ENCODE measurements at regions not wholly inside any gene's neighbourhood (a gene's known extent, or its start where the extent isn't known, plus 50 kb on each side); places are given as distances from the start of the nearest gene placed in this dataset.

GRCh38 chr7:113366122-113366521, 247.8 kb upstream of the SMIM30 start:
- Histone ChIP-seq H2AK5ac (ENCODE audit: low read depth, low read length) (no peak overlapping the region), H4K8ac (ENCODE audit: low read depth in 2 of 2, low read length in 2 of 2) (no peak overlapping the region), H3K14ac (replicated peaks; ENCODE audit: low read depth, low read length) (no peak overlapping the region), H3K9ac (ENCODE audit: low read depth, low read length) (no peak overlapping the region), H3K4me2 (ENCODE audit: low read depth, low read length) (no peak overlapping the region), H3K27ac (ENCODE audit: insufficient read depth, low read length) (no peak overlapping the region), H2AK9ac (replicated peaks; ENCODE audit: low read depth, low read length, poor library complexity) (no peak overlapping the region), H3K56ac (ENCODE audit: extremely low read depth, insufficient read depth, low read length) (no peak overlapping the region), H3K36me3 (ENCODE audit: control insufficient read depth, insufficient read depth, low read length) (no peaks in the 10 kb centered on the region), H2AFZ (replicated peaks; ENCODE audit: low read length, poor library complexity) (no peak overlapping the region), H3K4ac (ENCODE audit: low read depth, low read length) (no peak overlapping the region), H3K4me1 (ENCODE audit: control insufficient read depth, insufficient read depth, low read length) (no peaks in the 10 kb centered on the region), H3K18ac (ENCODE audit: low read depth, low read length) (no peak overlapping the region), H2BK20ac (ENCODE audit: low read depth, low read length) (no peak overlapping the region), H3K9me3 (ENCODE audit: control insufficient read depth, insufficient read depth, low read length) (no peaks in the 10 kb centered on the region), H3K9me1 (ENCODE audit: insufficient read depth, low read length) (no peaks in the 10 kb centered on the region), H3K4me3 (ENCODE audit: insufficient read depth, low read depth, low read length) (no peak overlapping the region), H4K5ac (ENCODE audit: low read depth, low read length) (no peak overlapping the region), H3K27me3 (ENCODE audit: control insufficient read depth, insufficient read depth, low read length) (no peaks in the 10 kb centered on the region), H2BK15ac (ENCODE audit: low read depth, low read length) (no peak overlapping the region), H3K23ac (ENCODE audit: low read depth, low read length) (no peak overlapping the region), H3K79me1 (ENCODE audit: low read depth in 1 of 2, low read length in 2 of 2) (no peaks in the 10 kb centered on the region), H4K91ac (ENCODE audit: insufficient read depth, low read depth, low read length) (no peak overlapping the region), H2BK120ac (ENCODE audit: low read depth, low read length) (no peak overlapping the region), H2BK5ac (ENCODE audit: low read depth, low read length, poor library complexity, severe bottlenecking) (no peak overlapping the region), H4K20me1 (ENCODE audit: insufficient read depth, low read length) (no peaks in the 10 kb centered on the region)
- ATAC-seq (ENCODE audit: low read depth) (no peak), DNase-seq (no peak)
- ChIA-PET POLR2A (ENCODE audit: unreplicated experiment) (no interaction called here), CTCF (no interaction called here)
- dilution Hi-C loops (cut with HindIII; ENCODE audit: low sequenced_read_pairs, unreplicated experiment) (no loop called here), intact Hi-C loops (cut with micrococcal nuclease) (no loop called here), in situ Hi-C loops (cut with MboI; ENCODE audit: low sequenced_read_pairs) (no loop called here)
- no TSS peak for BruUV-seq (replicated peaks)
- TF ChIP-seq POLR2A (IDR thresholded peaks at IDR 0.05; ENCODE audit: low read depth, low read length) (no peak), SMC3 (IDR thresholded peaks at IDR 0.05; ENCODE audit: low read depth, low read length) (no peak), MAZ (IDR thresholded peaks at IDR 0.05; ENCODE audit: borderline replicate concordance, low read depth, low read length) (no peak), NFE2L2 (IDR thresholded peaks at IDR 0.05; ENCODE audit: low read depth, low read length) (no peak), RAD21 (IDR thresholded peaks at IDR 0.05; ENCODE audit: low read length) (no peak), CEBPB (IDR thresholded peaks at IDR 0.05; ENCODE audit: low read depth, low read length) (no peak), MAFK (IDR thresholded peaks at IDR 0.05; ENCODE audit: low read depth, low read length) (no peak), CHD1 (IDR thresholded peaks at IDR 0.05; ENCODE audit: low read depth, low read length) (no peak)
- WGBS, 2 experiments (ENCODE audit: extremely low coverage in 2 of 2, insufficient read length in 1 of 2) = no CpG with 5 or more reads among the region's 1 CpG

Data from IMR-90 (cell line).